HFF-Myc (cell line): ENCODE measurements at regions not wholly inside any gene's neighbourhood (a gene's known extent, or its start where the extent isn't known, plus 50 kb on each side); places are given as distances from the start of the nearest gene placed in this dataset.

ENCODE experiments used
- DNase-seq: peaks from one replicate; pipeline ENCODE4 v3.0.0-alpha.2; 2011; ENCODE audit warnings: low read depth; ENCODE audit errors: extremely low read depth
- H3K4me3 ChIP-seq: replicated peaks from 2 replicates; pipeline ENCODE4 v1.5.1; 2011; ENCODE audit warnings: low read depth, mild to moderate bottlenecking, control low read depth, low read length
- CTCF ChIP-seq: IDR thresholded peaks from 2 replicates; pipeline ENCODE4 v1.5.1; 2012; ENCODE audit warnings: mild to moderate bottlenecking, low read depth, low read length, control low read depth; ENCODE audit errors: missing control alignments

DNA sequence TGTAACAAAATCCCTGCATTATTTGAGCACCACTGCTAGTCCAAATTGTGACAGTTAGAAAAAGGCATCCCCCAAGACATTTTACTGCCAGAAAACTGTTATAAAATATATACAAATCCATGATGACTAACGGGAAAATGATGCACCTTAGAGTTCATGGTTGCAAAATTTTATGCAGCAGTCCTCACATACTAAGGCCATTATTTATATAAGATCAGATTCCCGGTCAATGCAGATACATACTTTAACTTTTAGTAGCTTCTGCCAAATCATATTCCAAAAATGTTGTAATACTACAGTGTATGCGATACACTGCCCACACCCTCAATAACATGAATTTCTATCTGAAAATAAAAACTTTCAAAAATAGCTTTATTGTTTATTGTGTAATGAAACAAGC, 239.9 kb upstream of the ZNF32 start:
- no peak for DNase-seq
- H3K4me3 ChIP-seq: no peak overlapping the region
- no peak for TF ChIP-seq CTCF

- DNase-seq: no peak
- no peak overlapping the region for H3K4me3 ChIP-seq
- TF ChIP-seq CTCF: no peak
These were observed 237.2 kb upstream of the ZNF32 start for GRCh38 chr10:43885842-43886241.

DNA sequence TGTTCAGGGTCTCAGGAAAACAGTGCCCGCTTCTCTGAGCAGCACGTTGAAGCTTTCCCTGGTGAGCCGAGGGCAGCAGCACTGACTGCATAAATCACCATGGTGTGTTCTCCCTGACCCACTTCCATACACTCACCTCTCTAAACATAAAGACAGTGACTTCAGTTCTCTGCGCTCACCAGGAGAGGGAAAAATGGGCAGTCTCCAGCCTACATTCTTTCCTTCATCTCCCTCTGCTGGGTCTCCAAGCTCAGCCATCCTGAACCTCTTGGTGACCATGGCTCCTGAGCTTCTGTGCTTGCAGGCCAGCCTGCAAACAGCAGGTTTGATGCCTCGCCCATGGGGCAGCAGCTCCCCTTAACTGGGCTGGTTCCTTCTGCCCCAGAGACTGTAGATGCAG, 236.6 kb upstream of the ZNF32 start:
- DNase-seq: no peak
- TF ChIP-seq CTCF: no peak
- H3K4me3 ChIP-seq: no peak overlapping the region

DNA sequence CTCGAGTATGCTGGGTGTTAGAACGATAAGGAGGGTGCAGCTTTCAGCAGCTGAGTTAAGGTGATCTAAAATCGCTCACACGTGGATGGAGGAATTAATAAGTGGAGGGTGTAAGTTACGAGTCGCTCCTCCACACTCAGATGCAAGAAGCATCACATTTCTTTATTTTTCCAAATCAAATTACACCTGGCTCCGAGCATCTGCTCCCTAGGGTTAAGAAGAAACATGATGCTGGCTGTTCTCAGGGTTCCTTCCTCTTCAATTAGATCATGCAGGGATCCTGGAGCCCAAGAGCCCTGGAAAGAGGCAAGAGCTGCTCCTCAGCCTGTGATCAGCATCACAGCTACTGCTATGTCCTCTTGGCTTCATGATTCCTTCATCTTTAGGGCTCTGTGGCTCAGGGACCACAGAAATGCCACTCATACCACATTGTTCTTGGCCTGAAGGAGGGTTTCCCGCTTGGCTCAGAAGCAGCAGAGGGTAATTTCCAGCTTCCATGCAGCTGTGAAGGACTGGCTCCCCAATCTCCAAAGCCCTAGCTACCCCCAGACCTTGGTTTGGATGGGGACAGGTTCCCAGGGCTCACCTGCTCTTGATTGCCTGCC, 235.9 kb upstream of the ZNF32 start:
- no peak for DNase-seq
- TF ChIP-seq CTCF: no peak
- H3K4me3 ChIP-seq: no peak overlapping the region

- H3K4me3 ChIP-seq: no peak overlapping the region
- no peak for TF ChIP-seq CTCF
- no peak for DNase-seq
These were observed 234.0 kb upstream of the ZNF32 start for GRCh38 chr10:43882711-43883110.

DNA sequence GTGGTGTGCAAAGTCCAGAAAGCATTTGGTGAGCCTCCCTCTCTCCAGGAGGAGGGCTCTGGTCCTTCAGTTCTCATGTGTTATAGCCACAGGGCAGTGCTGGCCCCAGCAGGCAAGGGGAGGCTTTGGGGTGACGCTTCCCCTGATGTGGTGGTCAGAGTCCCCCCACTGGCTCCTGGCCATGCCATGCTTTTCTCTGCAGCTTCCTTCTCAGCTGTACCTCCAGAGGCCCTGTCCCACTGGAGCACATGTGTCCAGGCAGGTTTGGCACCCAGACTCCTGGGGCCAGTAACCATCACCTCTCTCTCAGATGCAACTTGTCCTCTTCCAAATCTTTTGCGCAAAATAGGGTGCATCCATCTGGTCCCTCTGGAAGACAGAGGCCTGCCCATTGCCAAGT, 233.0 kb upstream of the ZNF32 start:
- H3K4me3 ChIP-seq: no peak overlapping the region
- DNase-seq: no peak
- TF ChIP-seq CTCF: no peak

- no peak for TF ChIP-seq CTCF
- DNase-seq: no peak
- H3K4me3 ChIP-seq: no peak overlapping the region
These were observed 231.5 kb upstream of the ZNF32 start for GRCh38 chr10:43880160-43880559.
